ENCODE measurements at regions not wholly inside any gene's neighbourhood (a gene's known extent, or its start where the extent isn't known, plus 50 kb on each side); places are given as distances from the start of the nearest gene placed in this dataset.
"Not testable (repeated sequence)": the region's sequence is repeated elsewhere in the genome, so short reads cannot be mapped to it uniquely, and the experiment has no call there.

GRCh38 chr4:126768338-126768737, 864.4 kb upstream of the INTU start:
- Histone ChIP-seq H3F3A (ENCODE audit: control insufficient read depth, insufficient read depth) (no peaks in the 10 kb centered on the region), H4K20me1 (ENCODE audit: control insufficient read depth, insufficient read depth, low read depth, low read length) (no peaks in the 10 kb centered on the region), H3K9me3 (ENCODE audit: control insufficient read depth, insufficient read depth, low read length) (no peaks in the 10 kb centered on the region), H3K27ac (ENCODE audit: low read depth, low read length) (no peak overlapping the region), H3K79me2 (ENCODE audit: control insufficient read depth, low read length) (no peaks in the 10 kb centered on the region), H3K27me3 (ENCODE audit: control insufficient read depth, low read length) (no peaks in the 10 kb centered on the region), H3K4me2 (ENCODE audit: low read length) (no peak overlapping the region), H3K4me3 (ENCODE audit: low read length) (no peak overlapping the region), H3K9me2 (replicated peaks; ENCODE audit: control insufficient read depth, low read length) (no peaks in the 10 kb centered on the region), H3K4me1 (ENCODE audit: control insufficient read depth, low read length) (no peaks in the 10 kb centered on the region), H3K36me3 (ENCODE audit: control insufficient read depth, low read length) (no peaks in the 10 kb centered on the region)
- TF ChIP-seq EZH2phosphoT487 (IDR thresholded peaks at IDR 0.05; ENCODE audit: borderline replicate concordance, low read length) (no peak), CTCF (IDR thresholded peaks at IDR 0.05; ENCODE audit: low read depth, low read length, poor library complexity, severe bottlenecking) (no peak)

- not testable (repeated sequence) for H3K4me3 ChIP-seq (ENCODE audit: low read length); H3K4me1 ChIP-seq (ENCODE audit: control insufficient read depth, low read length); H3K9me3 ChIP-seq (ENCODE audit: control insufficient read depth, insufficient read depth, low read length); H3K9me2 ChIP-seq (replicated peaks; ENCODE audit: control insufficient read depth, low read length); H3F3A ChIP-seq (ENCODE audit: control insufficient read depth, insufficient read depth); H3K36me3 ChIP-seq (ENCODE audit: control insufficient read depth, low read length); H4K20me1 ChIP-seq (ENCODE audit: control insufficient read depth, insufficient read depth, low read depth, low read length); H3K4me2 ChIP-seq (ENCODE audit: low read length); H3K79me2 ChIP-seq (ENCODE audit: control insufficient read depth, low read length); H3K27ac ChIP-seq (ENCODE audit: low read depth, low read length); H3K27me3 ChIP-seq (ENCODE audit: control insufficient read depth, low read length)
Measured at GRCh38 chr4:126770811-126771553, 861.8 kb upstream of the INTU start.

- not testable (repeated sequence) for H3K27me3 ChIP-seq (ENCODE audit: control insufficient read depth, low read length)
Measured at GRCh38 chr4:126771618-126772017, 861.1 kb upstream of the INTU start.

GRCh38 chr4:126772662-126773061, 860.1 kb upstream of the INTU start:
- H3K9me3 ChIP-seq (ENCODE audit: control insufficient read depth, insufficient read depth, low read length), result no peaks in the 10 kb centered on the region
- no peaks in the 10 kb centered on the region for H3K79me2 ChIP-seq (ENCODE audit: control insufficient read depth, low read length)
- H3K27ac ChIP-seq (ENCODE audit: low read depth, low read length), result no peak overlapping the region
- H3K4me2 ChIP-seq (ENCODE audit: low read length), result no peak overlapping the region
- no peaks in the 10 kb centered on the region for H3K27me3 ChIP-seq (ENCODE audit: control insufficient read depth, low read length)
- H3K36me3 ChIP-seq (ENCODE audit: control insufficient read depth, low read length), result no peaks in the 10 kb centered on the region
- no peaks in the 10 kb centered on the region for H4K20me1 ChIP-seq (ENCODE audit: control insufficient read depth, insufficient read depth, low read depth, low read length)
- H3K4me3 ChIP-seq (ENCODE audit: low read length), result no peak overlapping the region
- TF ChIP-seq EZH2phosphoT487 (IDR thresholded peaks at IDR 0.05; ENCODE audit: borderline replicate concordance, low read length) (no peak), CTCF (IDR thresholded peaks at IDR 0.05; ENCODE audit: low read depth, low read length, poor library complexity, severe bottlenecking) (no peak)
- H3K4me1 ChIP-seq (ENCODE audit: control insufficient read depth, low read length), result no peaks in the 10 kb centered on the region
- no peaks in the 10 kb centered on the region for H3K9me2 ChIP-seq (replicated peaks; ENCODE audit: control insufficient read depth, low read length)
- H3F3A ChIP-seq (ENCODE audit: control insufficient read depth, insufficient read depth), result no peaks in the 10 kb centered on the region

More at GRCh38 chr4:126771618-126772017, 861.1 kb upstream of the INTU start:
- H3F3A ChIP-seq (ENCODE audit: control insufficient read depth, insufficient read depth); H3K9me3 ChIP-seq (ENCODE audit: control insufficient read depth, insufficient read depth, low read length); H3K4me1 ChIP-seq (ENCODE audit: control insufficient read depth, low read length); H3K79me2 ChIP-seq (ENCODE audit: control insufficient read depth, low read length); H3K27ac ChIP-seq (ENCODE audit: low read depth, low read length); H3K36me3 ChIP-seq (ENCODE audit: control insufficient read depth, low read length); H3K9me2 ChIP-seq (replicated peaks; ENCODE audit: control insufficient read depth, low read length); H3K4me2 ChIP-seq (ENCODE audit: low read length); H4K20me1 ChIP-seq (ENCODE audit: control insufficient read depth, insufficient read depth, low read depth, low read length); H3K4me3 ChIP-seq (ENCODE audit: low read length): not testable (repeated sequence)
